ENCODE measurements at regions not wholly inside any gene's neighbourhood (a gene's known extent, or its start where the extent isn't known, plus 50 kb on each side); places are given as distances from the start of the nearest gene placed in this dataset.

GRCh38 chr2:65639156-65639864 lies 206.9 kb upstream of the SPRED2 start:
- no peak for DNase-seq
- TF ChIP-seq CTCF (IDR thresholded peaks at IDR 0.05), result no peak
- no peak overlapping the region for H3K9ac ChIP-seq (ENCODE audit: insufficient read depth, low read length, poor library complexity, severe bottlenecking)
- no peak overlapping the region for H3K27ac ChIP-seq (ENCODE audit: low read depth in 1 of 2, low read length in 2 of 2)
- intact Hi-C loops (cut with micrococcal nuclease), result no loop called here
- Mint-ChIP-seq H3K36me3 (no peaks in the 10 kb centered on the region), H3K27ac (no peak overlapping the region), H3K27me3 (ENCODE audit: low read depth in 3 of 3) (peaks cover 7 to 24% (median 19%) of the 10 kb centered on the region in 3 donors), H3K9me3 (no peaks in the 10 kb centered on the region), H3K4me1 (peaks cover 4% of the 10 kb centered on the region), H3K4me3 (no peak overlapping the region)
- 94% methylated on average over 3 of the region's 6 CpGs for WGBS (ENCODE audit: insufficient coverage)
- no peaks in the 10 kb centered on the region for H3K36me3 ChIP-seq (replicated peaks in 1 of 2; ENCODE audit: control insufficient read depth in 1 of 2, insufficient read depth in 2 of 2, low read length in 2 of 2)
- H3K79me2 ChIP-seq (ENCODE audit: insufficient read depth, low read length), result no peaks in the 10 kb centered on the region
- no peak overlapping the region for H3K4me3 ChIP-seq (replicated peaks in 1 of 3; ENCODE audit: low read depth in 2 of 3, low read length in 3 of 3)
- no peaks in the 10 kb centered on the region for H3K4me1 ChIP-seq (ENCODE audit: control insufficient read depth in 1 of 2, insufficient read depth in 2 of 2, low read length in 2 of 2)
- H3K27me3 ChIP-seq (ENCODE audit: control insufficient read depth in 2 of 2, insufficient read depth in 2 of 2, low read length in 2 of 2), result peaks cover 2 to 13% of the 10 kb centered on the region in 2 donors
- no peaks in the 10 kb centered on the region for H3K9me3 ChIP-seq (replicated peaks in 1 of 2; ENCODE audit: control insufficient read depth in 1 of 2, insufficient read depth in 1 of 2, low read length in 2 of 2)
- no peaks in the 10 kb centered on the region for H4K20me1 ChIP-seq (ENCODE audit: insufficient read depth, low read length)
- no peak overlapping the region for H2AFZ ChIP-seq (ENCODE audit: insufficient read depth, low read depth, low read length, poor library complexity, severe bottlenecking)
- H3K4me2 ChIP-seq (replicated peaks; ENCODE audit: extremely low read depth, low read length, poor library complexity, severe bottlenecking), result no peak overlapping the region

GRCh38 chr2:65638443-65638842 lies 206.0 kb upstream of the SPRED2 start:
- peaks cover 2 to 13% of the 10 kb centered on the region in 2 donors for H3K27me3 ChIP-seq (ENCODE audit: control insufficient read depth in 2 of 2, insufficient read depth in 2 of 2, low read length in 2 of 2)
- H3K4me3 Mint-ChIP-seq, result no peak overlapping the region
- intact Hi-C loops (cut with micrococcal nuclease), result no loop called here
- peaks cover 7 to 25% (median 19%) of the 10 kb centered on the region in 3 donors for H3K27me3 Mint-ChIP-seq (ENCODE audit: low read depth in 3 of 3)
- H2AFZ ChIP-seq (ENCODE audit: insufficient read depth, low read depth, low read length, poor library complexity, severe bottlenecking), result no peak overlapping the region
- peaks cover 4% of the 10 kb centered on the region for H3K4me1 Mint-ChIP-seq
- no peaks in the 10 kb centered on the region for H4K20me1 ChIP-seq (ENCODE audit: insufficient read depth, low read length)
- H3K4me1 ChIP-seq (ENCODE audit: control insufficient read depth in 1 of 2, insufficient read depth in 2 of 2, low read length in 2 of 2), result no peaks in the 10 kb centered on the region
- H3K27ac Mint-ChIP-seq, result no peak overlapping the region
- no peaks in the 10 kb centered on the region for H3K9me3 Mint-ChIP-seq
- no peak overlapping the region for H3K4me2 ChIP-seq (replicated peaks; ENCODE audit: extremely low read depth, low read length, poor library complexity, severe bottlenecking)
- TF ChIP-seq CTCF (IDR thresholded peaks at IDR 0.05), result no peak
- no peaks in the 10 kb centered on the region for H3K79me2 ChIP-seq (ENCODE audit: insufficient read depth, low read length)
- H3K9ac ChIP-seq (ENCODE audit: insufficient read depth, low read length, poor library complexity, severe bottlenecking), result no peak overlapping the region
- H3K36me3 Mint-ChIP-seq, result no peaks in the 10 kb centered on the region
- H3K36me3 ChIP-seq (replicated peaks in 1 of 2; ENCODE audit: control insufficient read depth in 1 of 2, insufficient read depth in 2 of 2, low read length in 2 of 2), result no peaks in the 10 kb centered on the region
- H3K9me3 ChIP-seq (replicated peaks in 1 of 2; ENCODE audit: control insufficient read depth in 1 of 2, insufficient read depth in 1 of 2, low read length in 2 of 2), result no peaks in the 10 kb centered on the region
- no peak overlapping the region for H3K4me3 ChIP-seq (replicated peaks in 1 of 3; ENCODE audit: low read depth in 2 of 3, low read length in 3 of 3)
- H3K27ac ChIP-seq (ENCODE audit: low read depth in 1 of 2, low read length in 2 of 2), result no peak overlapping the region
- DNase-seq, result no peak

Data from CD14-positive monocyte (primary cell).